Esophagus muscularis mucosa (tissue), 4 donors: ENCODE measurements at regions not wholly inside any gene's neighbourhood (a gene's known extent, or its start where the extent isn't known, plus 50 kb on each side); places are given as distances from the start of the nearest gene placed in this dataset.

ENCODE experiments used
- DNase-seq: peaks from one replicate; pipeline ENCODE4 v3.0.0-alpha.2; 2017; ENCODE audit errors: extremely low spot score
- H3K27ac ChIP-seq, 4 donors: fragments of 200-600 bp; sonication (generic); replicated peaks in 1 of 4; 1 replicate in 3 of 4; 2 replicates in 1 of 4; pipeline ENCODE4 v1.5.1; 2016 to 2019; ENCODE audit warnings: mild to moderate bottlenecking in 1 of 4
- H3K27me3 ChIP-seq, 4 donors: fragments of 200-600 bp; sonication (generic); one replicate each; pipeline versions ENCODE4 v1.5.1 to v1.6.0; 2016 to 2019
- H3K36me3 ChIP-seq, 4 donors: fragments of 200-600 bp; sonication (generic); one replicate each; pipeline ENCODE4 v1.5.1; 2016 to 2019
- H3K4me1 ChIP-seq, 4 donors: fragments of 200-600 bp; sonication (generic); one replicate each; pipeline ENCODE4 v1.5.1; 2016 to 2019
- H3K4me3 ChIP-seq, 4 donors: fragments of 200-600 bp; sonication (generic); 1 replicate in 2 of 4; 2 replicates in 2 of 4; pipeline ENCODE4 v1.5.1; 2016 to 2019; ENCODE audit warnings: mild to moderate bottlenecking in 4 of 4, moderate library complexity in 1 of 4
- H3K9me3 ChIP-seq, 4 donors: fragments of 200-600 bp; sonication (generic); 1 replicate in 3 of 4; 2 replicates in 1 of 4; pipeline ENCODE4 v1.5.1; 2016 to 2019
- EP300 ChIP-seq: sonication (generic); formaldehyde crosslinking; IDR thresholded peaks from one replicate; pipeline ENCODE4 v1.6.1; 2017; ENCODE audit warnings: antibody characterized with exemption
- POLR2A ChIP-seq: fragments of 450-650 bp; IDR thresholded peaks from one replicate; pipeline ENCODE4 v1.6.1; 2017; ENCODE audit warnings: antibody characterized with exemption, moderate library complexity, mild to moderate bottlenecking, low read depth
- POLR2AphosphoS5 ChIP-seq, 2 donors: sonication (generic); formaldehyde crosslinking; IDR thresholded peaks; one replicate each; pipeline ENCODE4 v1.6.1; 2017; ENCODE audit warnings: antibody characterized with exemption in 2 of 2
- WGBS: methylation state at CpG from one replicate; pipeline ENCODE4 v1.1.5; 2018; 5-methylcytosine and 5-hydroxymethylcytosine counted together
- intact Hi-C: fragments of 100-400 bp; cut with DNase I; formaldehyde crosslinking; loops from one replicate; pipeline ENCODE4 v1.15.1; 2023
- TF ChIP-seq, protein P1 (sequence below), 3 experiments: fragments of 200-600 bp in 2 of 3; fragments of 450-650 bp in 1 of 3; sonication (generic) in 2 of 3; IDR thresholded peaks; one replicate each; pipeline ENCODE4 v1.5.1; 2017 to 2019; ENCODE audit warnings: antibody characterized with exemption in 3 of 3, mild to moderate bottlenecking in 2 of 3, moderate library complexity in 1 of 3

DNA sequence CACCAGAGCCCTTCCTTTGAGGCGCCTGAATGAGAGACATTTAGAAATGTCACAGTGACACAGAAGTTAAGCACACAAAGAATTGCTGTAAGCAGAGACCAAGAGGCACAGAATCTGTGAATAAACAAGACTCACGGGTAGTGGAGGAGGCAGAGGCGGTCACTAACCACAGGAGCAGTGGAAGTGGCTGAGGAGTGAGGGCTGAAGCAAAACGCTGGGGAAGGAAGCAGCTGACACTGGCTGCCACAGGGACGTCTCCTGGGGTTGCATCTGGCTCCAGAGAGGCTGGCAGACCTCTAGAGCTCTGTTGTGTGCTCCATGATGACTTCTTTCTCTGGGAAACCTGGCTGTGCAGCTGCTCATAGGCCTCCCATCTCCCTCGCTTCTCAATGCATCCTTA lies 65.0 kb upstream of the SLC2A12 start:
- 65% methylated on average over 5 of the region's 6 CpGs for WGBS
- no peaks in the 10 kb centered on the region for H3K36me3 ChIP-seq
- H3K27me3 ChIP-seq: peaks cover 0 to 16% (median 0%) of the 10 kb centered on the region in 4 donors
- no peak overlapping the region for H3K27ac ChIP-seq
- H3K4me1 ChIP-seq: no peaks in the 10 kb centered on the region
- TF ChIP-seq EP300 (no peak), POLR2AphosphoS5 (IDR thresholded peaks at IDR 0.05) (no peak), POLR2A (no peak)
- TF ChIP-seq, protein P1, sequence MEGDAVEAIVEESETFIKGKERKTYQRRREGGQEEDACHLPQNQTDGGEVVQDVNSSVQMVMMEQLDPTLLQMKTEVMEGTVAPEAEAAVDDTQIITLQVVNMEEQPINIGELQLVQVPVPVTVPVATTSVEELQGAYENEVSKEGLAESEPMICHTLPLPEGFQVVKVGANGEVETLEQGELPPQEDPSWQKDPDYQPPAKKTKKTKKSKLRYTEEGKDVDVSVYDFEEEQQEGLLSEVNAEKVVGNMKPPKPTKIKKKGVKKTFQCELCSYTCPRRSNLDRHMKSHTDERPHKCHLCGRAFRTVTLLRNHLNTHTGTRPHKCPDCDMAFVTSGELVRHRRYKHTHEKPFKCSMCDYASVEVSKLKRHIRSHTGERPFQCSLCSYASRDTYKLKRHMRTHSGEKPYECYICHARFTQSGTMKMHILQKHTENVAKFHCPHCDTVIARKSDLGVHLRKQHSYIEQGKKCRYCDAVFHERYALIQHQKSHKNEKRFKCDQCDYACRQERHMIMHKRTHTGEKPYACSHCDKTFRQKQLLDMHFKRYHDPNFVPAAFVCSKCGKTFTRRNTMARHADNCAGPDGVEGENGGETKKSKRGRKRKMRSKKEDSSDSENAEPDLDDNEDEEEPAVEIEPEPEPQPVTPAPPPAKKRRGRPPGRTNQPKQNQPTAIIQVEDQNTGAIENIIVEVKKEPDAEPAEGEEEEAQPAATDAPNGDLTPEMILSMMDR (IDR thresholded peaks at IDR 0.05): no peak
- H3K4me3 ChIP-seq: no peak overlapping the region
- H3K9me3 ChIP-seq: no peaks in the 10 kb centered on the region
- peak; percentile 82 for DNase-seq
- intact Hi-C loops: no loop called here

DNA sequence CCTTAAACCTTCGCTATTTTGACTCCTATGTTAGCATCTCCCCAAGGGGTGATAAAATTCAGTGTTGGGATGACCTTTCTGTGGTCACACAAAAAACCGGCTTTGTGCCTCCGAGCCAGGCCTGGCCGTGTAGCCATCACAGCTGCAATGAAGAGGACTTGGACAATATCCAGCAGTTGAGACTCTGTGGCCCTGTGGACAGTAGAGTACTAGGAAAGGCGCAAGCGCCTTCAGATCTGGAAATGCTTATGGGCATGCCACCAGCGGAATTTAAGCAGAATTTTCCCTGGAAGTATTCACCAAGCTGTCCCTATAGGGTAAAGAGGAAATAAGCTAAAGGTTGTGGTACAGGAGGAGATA lies 63.3 kb upstream of the SLC2A12 start:
- intact Hi-C loops: no loop called here
- H3K9me3 ChIP-seq: no peaks in the 10 kb centered on the region
- no peak for DNase-seq
- TF ChIP-seq, protein P1 (IDR thresholded peaks at IDR 0.05): no peak
- TF ChIP-seq POLR2AphosphoS5 (IDR thresholded peaks at IDR 0.05) (no peak), EP300 (no peak), POLR2A (no peak)
- H3K4me1 ChIP-seq: no peaks in the 10 kb centered on the region
- H3K36me3 ChIP-seq: no peaks in the 10 kb centered on the region
- WGBS: 72% methylated on average over 7 of the region's 7 CpGs
- no peak overlapping the region for H3K27ac ChIP-seq
- no peak overlapping the region for H3K4me3 ChIP-seq
- peaks cover 0 to 16% (median 0%) of the 10 kb centered on the region in 4 donors for H3K27me3 ChIP-seq

DNA sequence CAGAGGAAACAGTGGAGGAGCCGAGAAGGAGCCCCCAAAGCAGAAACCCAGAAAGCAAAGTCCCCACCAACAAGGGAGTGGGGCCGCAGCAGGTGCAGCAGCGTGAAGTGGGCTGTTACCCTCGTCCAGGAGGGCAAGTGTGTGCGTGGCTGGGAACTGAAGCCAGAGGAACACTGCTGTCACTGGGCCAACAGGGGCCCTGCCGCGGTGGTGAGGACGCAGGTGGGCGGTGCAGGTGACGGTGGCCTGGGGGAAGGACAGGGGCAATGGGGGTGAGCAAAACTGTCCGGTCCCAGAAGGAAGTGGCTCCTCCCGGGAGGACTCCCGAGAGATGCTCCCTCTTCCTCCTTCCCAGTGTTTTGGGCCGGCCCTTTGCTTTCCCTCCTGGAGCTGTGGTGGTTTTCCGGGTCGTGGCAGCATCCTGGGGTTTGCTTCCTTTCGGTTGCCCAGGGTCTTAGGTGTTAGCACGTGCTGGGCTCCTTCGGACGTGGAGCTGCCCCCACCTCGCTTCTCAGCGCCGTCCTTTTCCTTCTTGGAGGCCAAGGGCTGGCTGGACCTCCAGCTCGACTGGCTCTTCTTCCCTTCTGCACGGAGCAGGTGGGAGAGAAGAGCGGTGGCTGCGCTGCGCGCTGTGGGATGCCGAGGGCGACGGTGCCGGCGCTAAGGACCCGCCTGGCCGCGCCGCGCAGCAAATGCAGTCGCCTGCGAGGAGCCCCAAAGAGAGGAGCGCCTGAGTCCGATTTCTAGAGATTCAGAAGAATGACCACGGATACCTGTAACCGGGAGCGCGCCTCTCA lies 62.7 kb upstream of the SLC2A12 start:
- DNase-seq: peak; percentile 82
- H3K27ac ChIP-seq: no peak overlapping the region
- no peak overlapping the region for H3K4me3 ChIP-seq
- peaks cover 0 to 16% (median 0%) of the 10 kb centered on the region in 4 donors for H3K27me3 ChIP-seq
- H3K36me3 ChIP-seq: no peaks in the 10 kb centered on the region
- no peaks in the 10 kb centered on the region for H3K9me3 ChIP-seq
- H3K4me1 ChIP-seq: no peaks in the 10 kb centered on the region
- no peak for TF ChIP-seq EP300
- TF ChIP-seq POLR2A: no peak
- TF ChIP-seq, protein P1 (IDR thresholded peaks at IDR 0.05): no peak
- no peak for TF ChIP-seq POLR2AphosphoS5 (IDR thresholded peaks at IDR 0.05)
- 59% methylated on average over 35 of the region's 47 CpGs for WGBS
- intact Hi-C loops: no loop called here

DNA sequence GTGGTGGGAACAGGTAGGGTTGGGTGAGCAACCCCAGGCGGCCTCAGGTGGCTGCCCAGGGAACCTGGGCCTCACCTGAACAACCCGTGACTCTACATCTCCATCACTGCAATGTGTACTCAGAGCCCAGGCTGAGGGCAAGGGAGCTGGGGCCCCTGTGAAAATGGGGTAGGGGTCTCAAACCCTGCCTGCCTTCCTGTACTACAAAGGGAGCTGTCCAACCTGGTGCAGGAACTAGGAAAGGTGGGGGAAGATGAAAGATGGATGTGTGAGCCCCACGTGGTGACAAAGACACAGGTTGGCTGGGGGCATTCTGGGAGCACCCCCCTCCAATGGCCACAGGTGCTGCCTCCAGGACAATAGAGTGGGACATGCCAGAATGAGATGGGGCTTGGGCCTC lies 62.1 kb upstream of the SLC2A12 start:
- H3K4me3 ChIP-seq: no peak overlapping the region
- no peaks in the 10 kb centered on the region for H3K9me3 ChIP-seq

More for the DNA sequence above, 62.1 kb upstream of the SLC2A12 start:
- Histone ChIP-seq H3K27me3 (peaks cover 0 to 16% (median 0%) of the 10 kb centered on the region in 4 donors), H3K27ac (no peak overlapping the region), H3K4me1 (no peaks in the 10 kb centered on the region), H3K36me3 (no peaks in the 10 kb centered on the region)
- DNase-seq: no peak
- WGBS: 100% methylated on average over 2 of the region's 3 CpGs
- TF ChIP-seq EP300 (no peak), POLR2AphosphoS5 (IDR thresholded peaks at IDR 0.05) (no peak), POLR2A (no peak)
- TF ChIP-seq, protein P1 (IDR thresholded peaks at IDR 0.05): no peak
- intact Hi-C loops: no loop called here
